NOMO-1 treated with DMSO at 0.1 percent for 48 hours (cell line): ENCODE measurements at regions not wholly inside any gene's neighbourhood (a gene's known extent, or its start where the extent isn't known, plus 50 kb on each side); places are given as distances from the start of the nearest gene placed in this dataset.
"Not testable (repeated sequence)": the region's sequence is repeated elsewhere in the genome, so short reads cannot be mapped to it uniquely, and the experiment has no call there.

Source experiments
- DNase-seq: peaks from one replicate; lab custom pipeline; 2025; ENCODE audit not compliant: unreplicated experiment; lab: John Stamatoyannopoulos, UW

DNA sequence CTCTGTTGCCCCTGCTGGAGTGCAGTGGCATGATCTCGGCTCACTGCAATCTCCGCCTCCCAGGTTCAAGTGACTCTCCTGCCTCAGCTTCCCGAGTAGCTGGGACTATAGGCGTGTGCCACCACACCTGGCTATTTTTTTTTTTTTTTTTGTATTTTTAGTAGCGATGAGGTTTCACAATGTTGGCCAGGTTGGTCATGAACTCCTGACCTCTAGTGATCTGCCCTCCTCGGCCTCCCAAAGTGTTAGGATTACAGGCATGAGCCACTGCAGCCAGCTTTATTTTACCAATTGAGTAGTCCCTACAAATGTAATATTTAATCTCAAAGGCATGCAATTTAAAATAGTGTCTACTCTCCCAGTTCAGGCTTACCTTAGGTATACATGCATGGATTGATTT lies 1487.2 kb upstream of the WWC1 start:
- DNase-seq, result not testable (repeated sequence)

GRCh38 chr5:166804693-166805092 lies 1486.8 kb upstream of the WWC1 start:
- DNase-seq, result not testable (repeated sequence)

DNA sequence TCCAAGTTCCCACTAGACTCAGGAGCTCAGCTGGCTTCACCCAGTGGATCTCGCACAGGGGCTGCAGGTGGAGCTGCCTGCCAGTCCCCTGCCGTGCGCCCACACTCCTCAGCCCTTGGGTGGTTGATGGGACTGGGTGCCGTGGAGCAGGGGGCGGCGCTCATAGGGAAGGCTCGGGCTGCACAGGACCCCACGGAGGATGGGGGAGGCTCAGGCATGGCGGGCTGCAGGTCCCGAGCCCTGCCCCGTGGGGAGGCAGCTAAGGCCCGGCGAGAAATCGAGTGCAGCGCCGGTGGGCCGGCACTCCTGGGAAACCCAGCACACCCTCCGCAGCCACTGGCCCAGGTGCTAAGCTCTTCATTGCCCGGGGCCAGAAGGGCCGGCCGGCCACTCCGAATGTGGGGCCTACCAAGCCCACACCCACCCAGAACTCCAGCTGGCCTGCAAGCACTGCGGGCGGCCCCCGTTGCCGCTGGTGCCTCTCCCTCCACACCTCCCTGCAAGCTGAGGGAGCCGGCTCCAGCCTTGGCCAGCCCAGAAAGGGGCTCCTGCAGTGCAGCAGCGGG lies 1481.3 kb upstream of the WWC1 start:
- DNase-seq, result not testable (repeated sequence)

GRCh38 chr5:166810721-166811120 lies 1480.7 kb upstream of the WWC1 start:
- no peak for DNase-seq

DNA sequence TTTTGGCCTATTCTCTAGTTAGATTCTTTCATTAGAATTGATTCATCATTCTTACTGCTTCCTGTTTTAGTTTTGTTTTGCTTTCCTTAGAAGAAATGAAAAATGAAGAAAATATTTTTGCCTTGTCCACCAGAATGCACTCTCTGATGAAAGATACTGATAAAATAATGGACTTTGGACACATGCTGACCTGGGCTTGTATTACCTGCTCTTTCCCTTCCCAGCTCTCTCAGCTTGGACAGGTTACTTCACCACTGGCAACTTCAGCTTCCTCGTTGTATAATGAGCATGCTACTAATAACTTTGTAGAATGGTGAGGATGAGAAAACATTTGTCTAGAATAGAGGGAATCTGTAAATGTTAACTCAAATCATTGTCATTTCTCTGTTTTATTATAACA lies 1468.1 kb upstream of the WWC1 start:
- no peak for DNase-seq

DNA sequence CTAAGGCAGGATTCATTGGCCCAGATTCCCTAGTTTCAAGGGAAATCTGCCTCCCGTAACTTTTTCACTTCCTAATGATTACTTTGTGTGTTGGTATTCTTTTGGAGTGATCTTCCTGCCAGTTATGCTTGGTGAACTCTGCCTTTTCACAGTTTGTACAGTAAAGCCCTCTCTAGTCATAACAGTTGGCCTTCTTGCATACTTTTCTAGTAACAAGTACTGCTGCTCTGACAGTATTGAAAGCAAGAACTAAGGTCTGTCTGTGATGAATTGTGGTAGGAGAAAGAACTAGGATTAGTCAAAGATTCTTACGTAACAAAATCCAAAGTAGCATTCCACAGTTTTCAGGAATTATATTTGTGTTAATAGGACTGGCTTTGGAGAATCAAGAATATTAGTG lies 1457.2 kb upstream of the WWC1 start:
- DNase-seq, result no peak

DNA sequence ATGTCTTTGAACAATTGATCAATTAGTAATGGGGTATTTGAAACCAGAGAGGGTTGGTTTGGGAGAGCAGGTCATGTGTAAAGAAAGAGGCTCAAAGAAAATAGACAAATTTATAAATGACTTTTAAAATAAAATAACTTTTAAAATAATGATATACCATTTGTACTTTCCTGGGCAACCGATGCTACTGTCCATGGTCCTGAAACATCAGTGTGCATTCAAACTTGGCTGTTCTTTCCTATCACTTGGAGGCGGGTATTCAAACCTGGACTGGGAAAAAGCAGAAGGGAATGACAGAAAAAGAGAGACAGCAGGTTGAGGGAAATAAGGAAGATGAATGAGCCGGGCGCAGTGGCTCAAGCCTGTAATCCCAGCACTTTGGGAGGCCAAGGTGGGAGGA lies 1446.4 kb upstream of the WWC1 start:
- no peak for DNase-seq

- no peak for DNase-seq
Observed at GRCh38 chr5:166856791-166857190, 1434.7 kb upstream of the WWC1 start.

- no peak for DNase-seq
Observed at GRCh38 chr5:166860426-166860825, 1431.0 kb upstream of the WWC1 start.

DNA sequence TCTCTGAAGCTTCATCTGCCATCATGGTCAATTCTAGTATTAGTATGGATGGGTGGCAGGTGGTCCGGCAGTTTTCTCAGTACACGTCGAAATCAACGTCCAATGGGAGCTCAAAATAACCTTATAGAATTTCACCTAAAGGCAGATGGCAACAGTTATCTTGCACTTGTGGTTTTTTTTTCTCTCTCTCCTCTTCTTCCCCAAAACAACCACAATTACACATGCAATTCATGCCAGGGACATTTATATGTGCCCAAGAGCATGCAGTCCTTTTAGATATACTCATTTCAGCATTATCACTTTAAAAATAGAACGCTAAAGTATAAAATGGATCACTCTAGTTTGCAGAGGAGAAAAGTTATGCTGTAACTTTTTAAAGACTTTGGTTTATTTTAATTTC lies 1428.9 kb upstream of the WWC1 start:
- DNase-seq, result no peak

- no peak for DNase-seq
Observed at GRCh38 chr5:166865206-166865605, 1426.2 kb upstream of the WWC1 start.

DNA sequence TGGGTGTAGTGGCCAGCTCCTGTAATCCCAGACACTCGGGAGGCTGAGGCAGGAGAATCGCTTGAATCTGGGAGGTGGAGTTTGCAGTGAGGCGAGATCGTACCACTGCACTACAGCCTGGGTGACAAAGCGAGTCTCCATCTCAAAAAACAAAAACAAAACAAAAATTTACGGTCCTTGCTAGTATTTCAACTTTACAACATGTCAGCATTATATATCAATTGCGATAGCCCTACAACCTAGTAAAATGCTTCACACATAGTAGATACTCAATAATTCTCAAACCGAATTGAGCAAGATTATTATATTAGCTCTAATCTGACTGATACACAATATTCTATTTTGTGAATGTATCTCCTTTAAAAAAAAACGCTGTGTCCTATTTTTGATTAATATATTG lies 1411.0 kb upstream of the WWC1 start:
- no peak for DNase-seq

- DNase-seq, result no peak
Observed at GRCh38 chr5:166881802-166882201, 1409.6 kb upstream of the WWC1 start.

- no peak for DNase-seq
Observed at GRCh38 chr5:166883016-166883415, 1408.4 kb upstream of the WWC1 start.

GRCh38 chr5:166898166-166898565 lies 1393.3 kb upstream of the WWC1 start:
- DNase-seq, result no peak

DNA sequence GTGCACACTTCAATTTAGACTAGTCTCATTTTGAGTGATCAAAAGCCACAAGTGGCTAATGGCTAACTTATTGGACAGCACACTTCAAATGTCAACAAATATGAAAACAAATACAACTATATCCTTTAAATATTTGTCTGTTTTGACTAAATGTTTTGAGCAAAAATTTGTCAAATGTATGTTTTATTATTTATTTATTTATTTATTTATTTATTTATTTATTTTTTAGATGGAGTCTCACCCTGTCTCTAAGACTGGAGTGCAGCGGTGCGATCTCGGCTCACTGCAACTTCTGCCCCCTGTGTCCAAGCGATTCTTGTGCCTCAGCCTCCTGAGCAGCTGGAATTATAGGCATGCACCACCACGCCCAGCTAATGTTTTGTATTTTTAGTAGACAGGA lies 1392.1 kb upstream of the WWC1 start:
- no peak for DNase-seq

DNA sequence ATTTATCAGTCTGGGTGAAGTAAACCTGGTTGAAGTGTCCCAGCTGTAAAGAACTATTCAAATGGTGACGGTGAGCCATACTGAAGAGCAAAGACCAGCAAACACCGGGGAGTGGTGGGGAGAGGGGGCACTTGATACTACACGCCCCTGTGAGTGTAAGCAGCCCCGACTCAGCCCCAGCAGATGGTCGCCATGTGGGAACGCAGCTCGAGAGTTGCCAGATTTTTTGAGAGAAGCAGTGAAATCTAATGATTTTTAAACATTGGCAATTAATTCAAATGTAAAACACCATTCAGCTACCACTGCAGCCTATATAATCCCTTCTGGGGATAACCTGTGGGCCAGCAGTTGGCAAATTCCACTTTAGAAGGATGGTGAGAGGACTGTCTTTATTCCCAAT lies 1386.9 kb upstream of the WWC1 start:
- no peak for DNase-seq

GRCh38 chr5:166906991-166907713 lies 1384.3 kb upstream of the WWC1 start:
- DNase-seq, result no peak

DNA sequence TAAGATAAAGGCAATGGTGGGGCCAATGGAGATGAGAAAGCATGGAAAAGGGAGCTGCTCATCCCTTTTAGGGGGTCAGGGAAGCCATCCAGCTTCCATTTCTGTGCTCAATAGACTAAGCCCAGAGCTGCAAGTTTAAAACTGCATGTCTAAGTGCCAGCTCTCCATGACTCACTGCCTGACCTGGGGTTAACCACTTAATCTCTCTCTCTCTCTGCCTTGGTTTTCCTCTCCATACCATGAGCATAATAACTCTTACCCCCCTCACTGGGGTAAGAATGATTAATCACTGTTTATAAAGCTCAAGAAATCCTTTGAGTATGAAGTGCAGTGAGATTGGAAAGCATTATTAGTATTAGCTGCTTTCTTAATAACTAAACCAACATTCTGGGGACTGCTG lies 1382.4 kb upstream of the WWC1 start:
- DNase-seq, result no peak

GRCh38 chr5:166909926-166910325 lies 1381.5 kb upstream of the WWC1 start:
- DNase-seq, result no peak

- no peak for DNase-seq
Observed at GRCh38 chr5:166910995-166911394, 1380.5 kb upstream of the WWC1 start.

DNA sequence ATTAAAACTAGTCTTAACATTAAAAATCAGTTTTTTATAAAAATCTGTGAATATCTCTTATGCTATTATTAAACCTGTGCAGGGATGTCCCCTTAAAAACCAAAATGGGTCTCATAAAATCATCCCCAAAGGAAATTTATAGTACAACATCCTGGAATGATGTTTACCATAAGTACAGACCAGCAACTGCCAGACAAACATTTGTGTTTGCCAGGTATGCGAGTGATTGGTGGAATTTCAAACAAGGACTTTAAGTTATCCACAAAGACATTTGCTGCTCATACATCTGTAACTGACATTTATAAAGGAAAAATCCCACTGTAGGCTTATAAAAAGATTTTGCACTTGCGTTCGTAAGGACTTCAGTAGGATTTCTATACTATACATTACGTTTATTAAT lies 1375.4 kb upstream of the WWC1 start:
- no peak for DNase-seq

DNA sequence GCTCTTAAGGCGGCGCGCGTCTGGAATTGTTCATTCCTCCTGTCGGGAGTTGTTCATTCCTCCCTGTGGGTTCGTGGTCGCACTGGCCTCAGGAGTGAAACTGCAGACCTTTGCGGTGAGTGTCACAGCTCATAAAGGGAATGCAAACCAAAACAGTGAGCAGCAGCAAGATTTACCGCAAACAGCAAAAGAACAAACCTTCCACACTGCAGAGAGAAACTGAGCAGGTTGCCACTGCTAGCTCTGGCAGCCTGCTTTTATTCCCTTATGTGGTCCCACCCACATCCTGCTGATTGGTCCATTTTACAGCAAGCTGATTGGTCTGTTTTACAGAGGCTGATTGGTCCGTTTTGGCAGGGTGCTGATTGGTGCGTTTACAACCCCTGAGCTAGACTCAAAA lies 1365.3 kb upstream of the WWC1 start:
- DNase-seq, result no peak
